NCI-H2029 (cell line): ENCODE measurements at regions not wholly inside any gene's neighbourhood (a gene's known extent, or its start where the extent isn't known, plus 50 kb on each side); places are given as distances from the start of the nearest gene placed in this dataset.

Experiments used
- DNase-seq: peaks from one replicate; lab custom pipeline; 2025; lab: John Stamatoyannopoulos, UW

DNA sequence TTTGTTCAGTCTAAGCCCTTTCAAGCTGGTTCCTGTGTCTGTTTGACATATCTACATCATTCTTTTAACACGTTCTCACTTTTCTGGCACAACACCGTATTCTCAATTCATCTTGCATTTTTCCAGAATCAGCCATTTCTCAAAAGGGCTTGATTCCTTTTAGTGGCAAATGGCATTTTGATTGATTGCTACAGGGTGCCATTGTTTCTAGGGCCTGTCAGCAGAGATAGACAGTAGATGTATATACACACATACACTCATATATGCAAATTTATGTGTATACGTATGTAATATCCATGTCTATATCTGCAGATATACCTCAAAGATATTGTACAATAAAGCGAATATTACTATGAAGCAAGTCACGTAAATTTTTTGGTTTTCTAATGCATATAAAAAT, 367.9 kb upstream of the TNP1 start:
- no peak for DNase-seq

DNA sequence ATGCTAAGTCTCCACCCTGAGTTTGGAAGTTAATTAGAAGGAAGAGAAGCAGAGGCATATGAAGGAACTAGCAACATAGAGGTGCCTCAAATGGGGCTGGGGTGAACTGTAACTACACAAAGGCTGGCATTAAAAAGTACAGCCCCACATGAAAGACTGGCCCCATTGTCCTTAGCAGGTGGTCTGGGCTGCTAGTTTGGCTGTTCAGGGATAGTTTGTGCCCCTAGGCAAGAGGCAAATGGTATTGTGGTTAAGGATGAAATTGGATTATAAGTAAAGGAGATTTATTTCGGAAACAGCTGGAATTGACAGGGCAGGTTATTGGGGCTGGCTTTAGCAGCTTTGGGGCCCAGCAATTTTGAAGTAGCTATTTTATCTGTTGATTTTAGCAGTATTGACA, 365.7 kb upstream of the TNP1 start:
- DNase-seq, result no peak

DNA sequence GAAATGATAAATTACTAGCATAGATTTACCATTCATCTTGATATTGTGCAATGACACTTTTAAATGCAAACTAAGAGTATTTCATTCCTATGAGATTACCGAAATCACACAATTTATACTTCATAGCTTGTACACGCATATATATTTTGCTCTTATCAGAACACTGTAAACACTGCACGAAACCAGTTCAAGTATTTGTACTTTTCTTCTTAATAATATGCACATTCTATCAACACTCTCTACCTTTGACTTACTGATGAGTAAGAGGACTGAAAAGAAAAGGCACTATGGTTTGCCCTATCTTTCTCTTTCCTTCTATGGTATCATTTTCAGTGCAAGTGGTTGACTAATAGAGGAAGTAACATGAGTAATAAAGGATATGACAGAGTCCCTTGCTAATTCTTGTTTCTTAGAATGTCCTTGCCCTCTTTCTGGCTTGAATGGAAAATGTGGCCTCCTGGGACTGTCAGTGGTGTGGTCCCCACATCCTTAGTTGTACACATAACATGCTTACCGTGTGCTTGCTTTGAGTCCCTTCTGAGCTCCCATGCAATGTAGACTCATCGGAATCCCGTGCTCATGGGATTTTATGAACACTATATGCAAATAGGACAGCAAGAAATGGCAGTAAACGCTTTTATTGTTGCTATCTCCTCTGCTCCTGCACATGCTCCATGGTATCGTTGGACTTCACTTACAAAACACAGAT, 363.5 kb upstream of the TNP1 start:
- DNase-seq, result no peak

DNA sequence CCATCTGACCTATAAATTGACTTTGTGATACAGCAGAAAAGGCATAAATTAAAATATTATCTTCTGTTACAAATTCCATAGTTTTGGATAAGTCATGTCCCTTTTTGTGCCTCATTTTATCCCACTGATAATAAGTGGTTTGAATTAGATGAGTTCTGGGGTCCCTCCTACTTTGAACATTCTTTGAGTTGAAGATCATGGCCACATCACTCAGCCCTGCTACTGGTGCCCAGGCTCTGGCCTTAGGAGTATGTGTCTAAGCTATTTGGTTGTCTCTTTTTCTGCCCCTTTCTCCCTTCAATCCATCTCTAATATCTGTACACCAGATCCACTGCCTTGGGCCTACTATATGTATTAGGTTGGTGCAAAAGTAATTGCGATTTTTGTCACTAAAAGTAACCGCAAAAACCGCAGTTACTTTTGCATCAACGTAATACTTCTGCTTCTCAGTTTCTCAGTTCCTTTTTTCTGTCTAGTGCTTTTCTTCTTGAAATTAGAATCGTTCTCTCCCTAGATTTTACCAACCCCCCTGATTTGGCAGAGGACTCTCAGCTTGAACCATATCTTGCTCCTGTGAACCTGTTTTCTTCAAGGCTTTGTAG, 362.5 kb upstream of the TNP1 start:
- no peak for DNase-seq

DNA sequence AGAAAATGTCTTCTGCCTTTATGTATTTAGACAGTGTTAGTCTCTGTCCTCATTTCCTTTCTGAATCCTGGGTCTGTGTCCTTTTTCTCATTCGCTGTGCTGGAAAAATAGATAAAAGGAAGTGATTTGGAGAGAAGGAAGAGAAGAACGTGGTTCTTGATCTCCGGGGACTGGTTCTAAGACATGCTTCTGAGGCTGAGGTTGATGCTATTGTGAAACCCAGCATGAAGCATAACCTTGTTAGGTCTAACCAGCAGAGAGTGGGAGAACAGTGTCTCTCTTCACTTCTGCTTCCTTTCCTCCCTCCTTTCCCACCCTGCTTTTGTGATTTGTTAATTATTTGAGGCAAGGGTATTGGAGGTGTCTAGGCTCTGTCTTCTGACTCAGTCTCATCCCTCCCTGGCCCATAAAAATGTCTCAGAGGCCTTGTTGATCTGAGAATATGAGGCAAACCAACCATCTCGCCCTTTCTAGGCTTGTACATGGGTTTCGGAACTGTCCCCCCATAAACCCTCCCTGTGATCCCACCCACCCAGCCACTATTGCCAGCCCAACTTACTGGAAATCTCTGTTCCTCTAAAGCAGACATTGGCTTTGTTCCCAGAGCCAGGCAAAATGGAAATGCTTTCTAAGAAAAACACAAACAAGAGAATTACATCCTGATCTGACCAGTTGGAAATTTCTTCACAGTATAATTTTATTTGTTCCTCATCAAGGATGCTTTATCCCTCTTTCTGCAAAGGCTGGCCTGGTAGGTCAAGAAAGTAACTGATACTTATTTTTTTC, 360.6 kb upstream of the TNP1 start:
- DNase-seq, result no peak

DNA sequence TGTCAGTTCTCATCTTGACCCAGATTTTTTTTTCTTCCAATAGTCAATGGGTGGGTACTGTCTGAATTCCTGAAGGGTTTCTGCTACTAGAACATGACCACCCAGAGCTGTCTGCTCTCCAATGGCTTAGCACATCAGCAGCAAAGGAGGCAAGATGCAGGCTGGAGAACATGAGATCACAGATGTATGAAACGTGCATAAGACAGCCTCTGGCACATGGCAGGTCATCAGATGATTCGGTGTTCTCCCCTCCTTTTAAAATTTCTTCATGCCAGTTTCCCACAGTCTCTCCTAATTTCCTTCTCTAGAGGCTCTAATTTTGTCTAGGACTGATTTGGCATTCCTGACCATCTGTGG, 359.3 kb upstream of the TNP1 start:
- no peak for DNase-seq

DNA sequence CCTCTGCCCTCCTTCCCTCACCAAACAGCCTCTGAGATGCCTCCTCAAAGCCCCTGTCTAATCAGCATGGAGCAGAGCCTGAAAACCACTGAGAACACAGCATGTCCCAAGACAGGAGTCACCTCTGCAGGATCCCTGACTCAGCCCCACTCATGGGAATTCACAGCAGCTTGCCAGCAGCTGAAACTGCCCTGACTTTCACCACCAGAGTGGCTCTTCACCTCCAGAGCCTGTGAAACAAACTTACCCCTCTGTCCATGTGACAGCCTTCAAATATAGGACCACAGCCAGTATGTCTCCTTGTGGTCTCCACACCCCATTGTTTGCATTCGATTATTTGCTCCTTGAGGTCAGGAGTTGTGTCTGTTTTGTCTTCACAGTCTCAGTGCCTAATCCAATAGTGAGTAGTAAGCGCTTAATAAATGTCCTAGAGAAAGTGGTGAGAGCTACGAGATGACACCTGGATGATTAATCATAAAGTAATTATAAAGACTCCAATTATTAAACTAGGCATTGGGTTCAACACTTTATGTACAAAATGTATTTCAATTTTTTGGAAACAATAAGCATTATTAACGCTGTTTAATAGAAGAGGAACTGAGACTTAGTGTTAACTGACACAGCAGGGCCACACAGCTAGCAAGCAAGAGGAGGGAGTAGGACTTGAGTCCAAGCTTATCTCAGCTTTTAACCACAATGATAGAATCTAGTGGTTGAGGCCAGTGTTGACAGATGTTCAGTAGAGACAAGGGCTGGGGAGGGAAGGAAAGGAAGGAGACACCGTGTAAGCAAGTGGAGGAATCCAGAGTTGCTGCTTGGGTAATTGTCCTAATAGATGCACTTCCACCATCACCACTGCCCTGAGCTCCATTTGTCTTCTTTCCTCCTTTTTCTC, 358.7 kb upstream of the TNP1 start:
- DNase-seq, result no peak

DNA sequence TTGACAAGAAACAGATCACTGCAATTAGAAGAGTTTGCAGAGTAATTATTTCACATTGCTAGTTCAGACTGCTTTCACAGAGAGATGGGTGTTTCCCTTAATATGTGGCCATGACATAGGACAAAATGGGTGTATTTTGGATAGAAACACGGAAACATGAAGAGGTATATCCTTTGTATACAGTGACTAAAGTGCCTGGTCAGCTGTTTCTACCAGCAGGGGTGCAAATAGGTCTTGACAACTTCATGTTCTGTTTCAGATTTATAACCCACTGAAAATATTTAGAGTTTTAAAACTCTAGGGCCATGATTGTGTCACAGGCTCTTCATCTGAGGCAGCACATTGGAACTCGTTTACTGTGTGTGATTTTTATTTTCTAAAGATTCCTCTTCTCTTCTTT, 357.1 kb upstream of the TNP1 start:
- DNase-seq, result no peak

DNA sequence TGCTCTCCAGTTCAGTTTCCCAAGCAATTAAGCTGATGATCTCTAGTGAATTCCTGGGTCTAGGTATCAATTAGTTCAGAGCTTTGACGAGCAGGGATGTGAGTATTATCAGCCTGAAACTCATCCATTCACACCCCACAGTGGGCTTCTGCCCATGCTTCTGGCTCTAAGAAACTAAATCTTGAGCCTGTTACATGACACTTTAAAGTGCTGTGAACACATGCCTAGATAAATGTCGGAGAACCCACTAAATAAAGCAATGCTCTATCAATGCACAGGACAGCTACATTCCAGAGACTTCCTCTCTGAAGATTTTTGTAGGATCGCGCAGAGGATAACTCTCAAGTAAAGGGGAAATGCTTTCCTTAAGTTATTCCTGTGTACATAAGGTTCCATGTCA, 356.5 kb upstream of the TNP1 start:
- no peak for DNase-seq

DNA sequence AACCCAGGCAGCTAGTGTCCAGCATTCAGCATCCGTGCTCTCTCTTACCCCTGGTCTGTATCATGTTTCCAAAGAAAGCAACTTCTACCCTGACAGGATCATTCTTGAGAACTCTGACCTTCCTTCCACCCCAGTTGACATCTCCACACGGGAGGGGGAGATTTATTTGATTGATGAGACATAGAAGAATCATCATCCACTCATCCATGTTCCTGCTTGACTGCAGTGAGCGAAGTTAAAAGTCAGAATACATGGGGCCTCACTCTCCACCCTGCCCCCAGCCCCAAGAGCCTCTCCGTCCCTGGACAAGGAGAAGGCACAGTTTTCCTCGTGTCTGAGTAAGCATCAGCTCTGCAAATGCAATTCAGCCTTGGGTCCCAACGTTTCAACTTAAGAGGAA, 356.0 kb upstream of the TNP1 start:
- DNase-seq, result no peak

DNA sequence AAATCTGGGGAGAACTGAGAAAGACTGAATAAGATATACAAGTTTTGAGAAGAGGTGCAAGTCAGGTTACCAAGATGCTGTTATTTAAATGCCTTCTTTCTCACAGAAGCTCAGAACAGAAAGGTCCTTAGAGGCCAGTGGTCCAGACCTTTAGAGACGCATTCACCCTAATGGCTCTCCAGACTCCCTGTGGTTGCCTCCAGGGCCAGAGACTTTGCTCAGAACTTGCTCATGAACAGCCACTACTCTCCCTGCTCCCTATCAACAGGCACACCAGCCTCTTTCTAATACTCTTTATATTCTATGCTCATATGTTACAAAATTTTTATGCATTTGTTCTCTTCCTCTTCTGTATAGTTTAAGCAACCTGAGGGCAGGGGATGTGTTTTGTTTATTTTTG, 349.0 kb upstream of the TNP1 start:
- no peak for DNase-seq

DNA sequence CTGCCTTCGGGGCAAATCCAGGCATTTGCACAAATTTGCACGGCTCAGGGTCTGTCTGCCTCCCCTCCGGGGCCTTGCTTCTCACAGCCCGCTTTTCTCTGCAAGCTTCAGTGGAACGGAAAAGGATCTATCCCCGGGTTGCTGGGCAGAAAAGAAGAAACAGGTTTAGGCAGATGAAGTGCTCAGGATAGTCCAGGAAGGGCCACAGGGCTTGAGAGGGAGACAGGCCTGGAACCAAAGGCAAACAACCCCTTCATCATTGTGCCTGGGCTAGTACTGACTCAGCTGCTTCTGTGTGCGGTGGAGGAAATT, 347.8 kb upstream of the TNP1 start:
- no peak for DNase-seq

DNA sequence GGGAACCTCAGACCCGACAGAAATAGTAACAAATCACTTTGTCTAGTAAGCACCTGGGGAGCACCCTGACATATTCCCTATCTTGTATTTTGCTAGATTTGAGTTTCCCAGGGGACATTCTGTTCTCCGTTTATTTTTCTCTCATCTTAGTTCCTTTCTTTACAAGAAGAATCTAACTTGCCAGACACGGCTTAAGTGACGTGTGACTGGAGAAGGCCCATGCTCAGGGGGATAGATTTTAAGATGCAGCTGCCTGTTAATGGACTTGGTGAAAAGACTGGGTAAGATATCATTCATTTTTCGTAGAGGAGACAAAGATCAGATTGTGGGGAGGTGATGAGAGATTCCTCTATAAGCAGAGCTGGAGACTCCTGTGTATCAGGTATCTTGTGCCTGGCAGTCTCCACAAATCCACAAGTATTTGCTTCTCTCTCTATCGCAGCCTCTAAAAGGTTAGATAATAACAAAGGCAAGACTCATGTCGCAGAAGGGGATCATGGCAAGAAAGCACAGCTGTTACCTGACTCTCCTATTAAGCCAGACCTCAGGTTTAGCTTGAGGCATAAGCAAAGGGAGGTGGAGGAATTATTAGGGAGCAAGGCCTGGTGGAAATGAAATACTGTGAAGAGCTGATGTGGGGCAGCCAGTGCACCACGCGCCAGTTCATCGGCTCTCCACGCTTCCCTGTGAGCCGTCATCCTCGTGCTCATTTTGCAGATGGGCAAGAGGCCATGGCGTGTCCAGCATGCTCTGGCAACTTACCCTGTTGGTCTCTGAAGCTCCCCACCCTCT, 347.2 kb upstream of the TNP1 start:
- no peak for DNase-seq

DNA sequence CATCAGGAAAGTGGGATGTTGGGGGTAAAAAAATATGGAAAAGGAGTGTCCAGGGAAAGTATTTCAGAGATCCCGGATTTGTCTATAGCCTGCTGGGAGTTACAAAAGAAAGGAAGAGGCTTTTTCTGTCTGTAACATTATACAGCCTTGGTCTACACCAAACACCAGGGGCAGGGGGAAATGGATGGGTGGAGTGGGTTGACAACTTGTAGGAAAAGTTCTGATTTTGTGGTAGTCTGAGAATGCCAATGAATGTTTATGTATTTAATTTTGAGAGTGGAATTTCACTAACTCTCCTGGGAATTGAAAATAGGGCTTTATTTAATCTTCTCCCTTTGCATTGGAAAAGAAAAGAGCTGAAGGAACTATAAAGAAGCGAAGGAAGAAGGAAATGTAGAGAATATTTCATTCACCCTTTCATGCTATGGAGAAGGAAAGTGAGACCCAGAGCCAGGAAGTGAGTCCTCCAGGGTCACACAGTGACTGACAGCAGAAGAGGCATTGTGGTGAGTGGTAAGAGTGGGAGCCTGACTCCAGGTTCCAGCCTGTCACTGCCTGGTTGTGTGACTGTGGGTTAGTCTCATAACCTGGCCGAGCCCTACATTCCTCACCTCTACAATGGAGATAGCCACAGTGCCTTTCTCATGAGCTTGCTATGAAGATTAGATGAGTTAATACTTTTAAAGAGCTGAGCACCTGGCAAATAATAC, 346.3 kb upstream of the TNP1 start:
- no peak for DNase-seq

DNA sequence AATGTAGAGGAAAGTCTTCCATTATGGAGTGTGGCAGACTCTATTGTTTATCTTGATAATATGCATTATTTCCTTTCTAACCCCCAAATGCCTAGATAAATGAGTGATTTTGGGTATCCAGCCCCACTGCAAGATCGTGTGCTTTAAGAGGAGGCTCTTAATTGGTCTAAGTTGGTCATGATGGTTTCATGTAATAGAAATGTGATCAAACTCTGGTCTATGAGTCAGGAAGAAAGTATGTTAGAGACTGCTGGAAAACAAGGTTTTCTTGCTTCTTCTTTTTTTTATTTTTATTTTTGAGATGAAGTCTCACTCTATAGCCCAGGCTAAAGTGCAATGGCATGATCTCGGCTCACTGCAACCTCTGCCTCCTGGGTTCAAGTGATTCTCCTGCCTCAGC, 344.5 kb upstream of the TNP1 start:
- no peak for DNase-seq

DNA sequence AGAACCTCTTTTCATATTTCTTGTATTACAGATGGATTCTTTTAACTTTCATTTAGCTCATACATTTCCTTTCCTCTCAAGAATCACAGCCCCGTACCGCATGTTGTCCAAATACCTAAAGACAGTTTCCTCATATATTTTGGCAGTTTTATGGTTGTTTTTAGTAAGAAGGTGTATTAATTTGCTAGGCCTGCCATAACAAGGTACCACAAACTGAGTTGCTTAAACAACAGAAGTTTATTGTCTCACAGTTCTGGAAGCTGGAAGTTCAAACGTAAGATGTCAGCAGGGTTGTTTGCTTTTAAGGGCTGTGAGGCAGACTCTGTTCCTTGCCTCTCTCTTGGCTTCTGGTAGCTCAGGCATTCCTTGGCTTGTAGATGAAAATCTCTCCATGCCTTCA, 343.2 kb upstream of the TNP1 start:
- no peak for DNase-seq

DNA sequence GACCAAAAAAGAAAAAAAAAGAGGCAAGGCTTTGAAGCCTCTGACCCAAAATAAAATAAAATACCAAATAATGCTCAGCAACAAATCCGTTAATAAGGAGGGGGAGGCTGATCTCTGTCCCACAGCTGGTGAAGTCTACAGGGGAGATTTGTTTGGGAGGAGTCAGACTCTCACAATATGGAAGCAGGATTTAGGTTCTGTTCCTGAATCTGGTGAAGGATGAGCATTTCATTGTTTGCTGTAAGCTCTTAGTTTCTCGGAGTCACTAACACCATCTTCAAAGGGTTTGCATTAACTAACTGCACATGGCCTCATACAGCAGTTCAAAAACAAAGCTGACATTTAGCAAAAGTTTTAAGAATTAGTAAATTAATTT, 339.4 kb upstream of the TNP1 start:
- no peak for DNase-seq

DNA sequence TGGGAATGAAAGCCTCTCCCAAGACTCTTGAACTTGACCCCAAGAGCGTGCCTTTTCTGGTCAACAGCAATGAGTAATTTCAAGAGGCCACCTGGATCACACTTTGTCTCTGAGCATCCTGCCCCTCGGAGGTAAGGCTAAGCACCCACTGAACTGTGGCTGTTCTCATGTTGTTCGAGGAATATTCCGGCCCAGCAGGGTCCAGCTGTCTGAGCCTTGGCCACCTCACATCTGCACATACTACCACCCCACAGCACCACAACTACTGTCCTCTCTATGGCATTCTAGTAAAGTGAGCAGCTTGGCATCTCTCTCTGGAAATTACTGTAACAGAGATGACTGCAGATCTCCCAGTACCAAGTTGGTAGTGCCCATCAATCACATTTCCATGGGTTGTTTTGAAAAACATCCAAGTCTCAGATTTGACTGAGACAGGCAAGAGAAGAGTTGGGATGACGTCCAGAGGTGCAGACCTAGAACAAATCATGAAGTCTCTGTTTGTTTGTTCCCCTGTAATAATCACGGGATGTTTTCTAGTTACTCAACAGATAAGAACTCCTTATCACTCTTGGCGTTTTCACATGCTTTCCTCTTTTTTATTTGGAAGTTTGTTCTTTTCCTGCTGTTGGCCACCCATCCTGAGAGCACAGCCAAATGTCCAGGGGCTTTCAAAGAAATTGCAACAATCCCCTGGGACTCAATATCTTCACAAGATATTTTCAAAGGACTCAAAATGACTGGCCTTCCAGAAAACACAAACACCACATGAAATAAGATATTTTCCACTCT, 336.0 kb upstream of the TNP1 start:
- DNase-seq, result no peak

DNA sequence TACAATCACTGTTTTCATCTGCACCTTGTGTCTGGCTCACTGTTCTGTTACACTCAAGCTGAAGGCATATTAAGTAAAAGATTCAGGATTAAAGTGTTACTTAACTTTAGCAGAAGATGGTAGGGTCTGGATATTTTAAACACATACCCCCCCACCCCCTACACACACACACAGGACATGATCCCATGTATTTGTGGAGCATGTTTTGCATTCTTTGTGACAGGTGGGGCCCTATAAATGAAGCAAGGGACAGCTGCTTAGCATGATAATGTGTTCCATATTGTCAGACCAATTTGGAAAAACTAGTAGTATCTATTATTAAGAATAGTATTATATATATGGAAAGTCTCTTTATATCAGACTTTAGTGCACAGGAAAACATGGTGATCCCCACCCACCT, 335.2 kb upstream of the TNP1 start:
- no peak for DNase-seq
